Left ventricle myocardium inferior (tissue), 1 donor: ENCODE measurements at regions not wholly inside any gene's neighbourhood (a gene's known extent, or its start where the extent isn't known, plus 50 kb on each side); places are given as distances from the start of the nearest gene placed in this dataset.

Experiments
- DNase-seq: peaks from one replicate; pipeline ENCODE4 v3.0.0-alpha.2; 2020
- H3K27ac ChIP-seq: fragments of 200-600 bp; replicated peaks from 2 replicates; pipeline ENCODE4 v1.8.0; 2021
- H3K27me3 ChIP-seq: fragments of 200-600 bp; 2 replicates; pipeline ENCODE4 v1.8.0; 2021; ENCODE audit warnings: low read depth
- H3K36me3 ChIP-seq: fragments of 200-600 bp; 2 replicates; pipeline ENCODE4 v1.8.0; 2021
- H3K4me1 ChIP-seq: fragments of 200-600 bp; 2 replicates; pipeline ENCODE4 v1.8.0; 2021
- H3K4me3 ChIP-seq: fragments of 200-600 bp; 2 replicates; pipeline ENCODE4 v1.8.0; 2021; ENCODE audit warnings: mild to moderate bottlenecking, moderate library complexity
- H3K9me3 ChIP-seq: fragments of 200-600 bp; replicated peaks from 2 replicates; pipeline ENCODE4 v1.8.0; 2021
- intact Hi-C: fragments of 100-400 bp; cut with micrococcal nuclease; formaldehyde crosslinking; loops from one replicate; pipeline ENCODE4 v1.11.0; 2022
- TF ChIP-seq, protein P1 (sequence below): fragments of 200-600 bp; IDR thresholded peaks from 2 replicates; pipeline ENCODE4 v1.8.0; 2021; ENCODE audit warnings: antibody characterized with exemption, mild to moderate bottlenecking, borderline replicate concordance
- donor health status: DM: no; HTN: yes; CAD: no; lungs with severe emphysema.

- Histone ChIP-seq H3K27me3 (peaks cover 21% of the 10 kb centered on the region), H3K4me3 (no peak overlapping the region), H3K9me3 (no peaks in the 10 kb centered on the region), H3K4me1 (no peaks in the 10 kb centered on the region), H3K27ac (no peak overlapping the region), H3K36me3 (no peaks in the 10 kb centered on the region)
- no peak for DNase-seq
- intact Hi-C loops: no loop called here
- TF ChIP-seq, protein P1, sequence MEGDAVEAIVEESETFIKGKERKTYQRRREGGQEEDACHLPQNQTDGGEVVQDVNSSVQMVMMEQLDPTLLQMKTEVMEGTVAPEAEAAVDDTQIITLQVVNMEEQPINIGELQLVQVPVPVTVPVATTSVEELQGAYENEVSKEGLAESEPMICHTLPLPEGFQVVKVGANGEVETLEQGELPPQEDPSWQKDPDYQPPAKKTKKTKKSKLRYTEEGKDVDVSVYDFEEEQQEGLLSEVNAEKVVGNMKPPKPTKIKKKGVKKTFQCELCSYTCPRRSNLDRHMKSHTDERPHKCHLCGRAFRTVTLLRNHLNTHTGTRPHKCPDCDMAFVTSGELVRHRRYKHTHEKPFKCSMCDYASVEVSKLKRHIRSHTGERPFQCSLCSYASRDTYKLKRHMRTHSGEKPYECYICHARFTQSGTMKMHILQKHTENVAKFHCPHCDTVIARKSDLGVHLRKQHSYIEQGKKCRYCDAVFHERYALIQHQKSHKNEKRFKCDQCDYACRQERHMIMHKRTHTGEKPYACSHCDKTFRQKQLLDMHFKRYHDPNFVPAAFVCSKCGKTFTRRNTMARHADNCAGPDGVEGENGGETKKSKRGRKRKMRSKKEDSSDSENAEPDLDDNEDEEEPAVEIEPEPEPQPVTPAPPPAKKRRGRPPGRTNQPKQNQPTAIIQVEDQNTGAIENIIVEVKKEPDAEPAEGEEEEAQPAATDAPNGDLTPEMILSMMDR: no peak
Measured at GRCh38 chr6:169890901-169891300, 139.5 kb downstream of the ERMARD start.

- peaks cover 21% of the 10 kb centered on the region for H3K27me3 ChIP-seq
- no peak for DNase-seq
- no peaks in the 10 kb centered on the region for H3K4me1 ChIP-seq
- TF ChIP-seq, protein P1: no peak
- H3K4me3 ChIP-seq: no peak overlapping the region
- no peaks in the 10 kb centered on the region for H3K9me3 ChIP-seq
- H3K27ac ChIP-seq: no peak overlapping the region
- H3K36me3 ChIP-seq: no peaks in the 10 kb centered on the region
- intact Hi-C loops: no loop called here
Measured at GRCh38 chr6:169890049-169890448, 138.6 kb downstream of the ERMARD start.

DNA sequence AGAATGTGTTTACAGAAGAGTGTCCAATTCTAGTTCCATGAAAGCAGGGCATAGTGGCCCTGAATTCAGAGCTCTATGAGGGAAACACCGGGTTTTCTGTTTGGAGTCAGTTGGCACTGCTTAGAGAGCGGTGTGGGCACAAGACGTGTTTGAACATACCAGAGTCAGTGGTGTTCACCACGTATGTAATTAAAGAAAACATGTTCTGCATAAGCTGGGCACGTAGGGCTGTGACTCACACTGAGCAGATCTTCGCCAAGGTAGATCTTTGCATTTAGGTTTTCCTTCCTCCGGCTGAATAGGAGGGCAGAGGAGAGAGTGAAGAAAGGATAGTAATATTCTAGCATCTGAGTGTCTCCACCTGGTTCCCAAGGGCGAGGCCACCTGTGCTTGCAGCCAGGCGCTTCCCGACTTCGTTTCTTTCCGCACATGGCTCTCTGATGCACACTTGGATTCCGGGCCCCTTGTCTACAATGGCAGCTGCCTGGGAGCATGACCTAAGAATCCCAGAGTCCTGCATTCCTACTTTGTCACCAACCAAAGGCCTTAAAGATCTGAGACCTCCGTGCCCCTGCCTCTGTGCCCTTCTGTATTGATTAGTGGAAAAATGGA is 136.2 kb downstream of the ERMARD start:
- Histone ChIP-seq H3K4me3 (no peak overlapping the region), H3K36me3 (no peaks in the 10 kb centered on the region), H3K9me3 (no peaks in the 10 kb centered on the region), H3K4me1 (no peaks in the 10 kb centered on the region), H3K27me3 (peaks cover 21% of the 10 kb centered on the region), H3K27ac (no peak overlapping the region)
- no peak for DNase-seq
- intact Hi-C loops: no loop called here
- TF ChIP-seq, protein P1: no peak

DNA sequence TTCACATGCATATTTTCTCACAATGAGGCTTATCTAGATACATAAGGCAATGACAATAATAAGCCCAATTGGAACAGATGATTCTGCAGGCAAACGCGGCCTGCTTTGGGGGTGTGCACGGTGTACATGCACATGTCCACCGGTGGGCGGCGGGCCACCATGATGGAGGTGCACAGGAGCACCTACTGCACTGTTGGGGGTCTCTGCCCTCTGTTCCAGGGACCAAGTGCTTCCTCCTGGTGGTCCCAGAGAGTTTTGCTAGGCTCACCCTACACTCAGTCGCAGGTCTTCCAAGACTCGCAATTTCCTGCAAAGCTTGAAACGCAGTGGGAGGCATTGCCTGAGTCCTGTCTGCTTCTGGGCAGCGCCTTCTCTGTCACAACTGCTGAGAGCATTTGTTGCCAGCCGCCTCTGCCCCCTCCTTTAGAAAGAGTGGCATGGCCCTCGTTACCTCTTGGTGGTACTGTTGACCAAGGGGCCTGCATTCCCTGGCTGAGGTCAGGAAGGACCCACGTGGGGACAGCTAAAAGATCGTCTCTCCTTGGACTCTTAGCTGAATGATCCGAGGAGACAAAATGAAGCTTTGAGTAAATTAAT is 135.3 kb downstream of the ERMARD start:
- Histone ChIP-seq H3K9me3 (no peaks in the 10 kb centered on the region), H3K4me1 (no peaks in the 10 kb centered on the region), H3K4me3 (no peak overlapping the region), H3K27ac (no peak overlapping the region), H3K27me3 (peaks cover 31% of the 10 kb centered on the region), H3K36me3 (no peaks in the 10 kb centered on the region)
- TF ChIP-seq, protein P1: no peak
- intact Hi-C loops: no loop called here
- no peak for DNase-seq

DNA sequence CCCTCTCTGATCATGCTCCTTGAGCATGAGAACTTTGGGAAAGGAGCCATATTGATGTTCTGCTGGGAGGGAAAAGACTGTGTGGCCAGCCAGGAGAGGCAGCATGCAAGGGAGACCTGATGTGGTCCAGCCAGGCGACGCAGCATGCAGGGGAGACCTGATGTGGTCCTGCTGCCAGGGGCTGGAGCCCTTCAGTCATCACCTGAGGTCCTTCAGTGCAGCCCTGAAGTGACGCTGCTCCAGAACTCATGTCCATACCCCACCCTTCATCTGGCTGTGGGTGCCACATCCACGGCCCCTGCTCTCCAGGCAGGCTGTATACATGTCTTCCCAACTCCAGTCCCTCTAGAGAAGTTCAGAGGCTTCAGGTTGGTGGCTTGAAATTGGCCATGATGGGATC is 134.4 kb downstream of the ERMARD start:
- no peak for DNase-seq
- Histone ChIP-seq H3K27me3 (peaks cover 36% of the 10 kb centered on the region), H3K4me1 (no peaks in the 10 kb centered on the region), H3K27ac (no peak overlapping the region), H3K36me3 (no peaks in the 10 kb centered on the region), H3K9me3 (no peaks in the 10 kb centered on the region), H3K4me3 (no peak overlapping the region)
- TF ChIP-seq, protein P1: no peak
- intact Hi-C loops: no loop called here
